Psoas muscle (tissue), 7 donors: ENCODE measurements at regions not wholly inside any gene's neighbourhood (a gene's known extent, or its start where the extent isn't known, plus 50 kb on each side); places are given as distances from the start of the nearest gene placed in this dataset.

Source experiments
- ATAC-seq, 4 donors: fragments of 200-7000 bp; cut with Tn5 transposase; one replicate each; pipeline ENCODE4 v1.9.1; 2020; ENCODE audit warnings: moderate library complexity in 3 of 4, mild to moderate bottlenecking in 2 of 4
- DNase-seq, 2 donors: peaks; one replicate each; pipeline ENCODE4 v3.0.0-alpha.2; 2020
- H3K27ac ChIP-seq: fragments of 200-600 bp; one replicate; pipeline ENCODE4 v1.8.0; 2022
- H3K27me3 ChIP-seq, 3 donors: fragments of 200-600 bp in 1 of 3; one replicate each; pipeline versions ENCODE4 v1.6.1 to v1.8.0; 2013 to 2022; ENCODE audit warnings: low read length in 2 of 3, mild to moderate bottlenecking in 2 of 3, moderate library complexity in 1 of 3; ENCODE audit not compliant: insufficient read depth in 3 of 3
- H3K36me3 ChIP-seq, 2 donors: fragments of 200-600 bp in 1 of 2; one replicate each; pipeline versions ENCODE4 v1.6.1 to v1.8.0; 2013 to 2022; ENCODE audit warnings: low read depth in 1 of 2, mild to moderate bottlenecking in 1 of 2, moderate library complexity in 1 of 2; ENCODE audit not compliant: insufficient read depth in 1 of 2
- H3K4me1 ChIP-seq: fragments of 200-600 bp; one replicate; pipeline ENCODE4 v1.8.0; 2022
- H3K4me3 ChIP-seq: fragments of 200-600 bp; one replicate; pipeline ENCODE4 v1.8.0; 2022; ENCODE audit warnings: mild to moderate bottlenecking
- H3K9me3 ChIP-seq: fragments of 200-600 bp; one replicate; pipeline ENCODE4 v1.8.0; 2022
- WGBS, 3 donors: extraction: QIAGEN DNeasy Blood & Tissue Kit; methylation state at CpG; one replicate each; pipeline versions ENCODE4 v1.1.6 to v1.1.7; 2013; 5-methylcytosine and 5-hydroxymethylcytosine counted together
- intact Hi-C, 2 donors: fragments of 100-400 bp; cut with DNase I; formaldehyde crosslinking; loops; one replicate each; pipeline versions ENCODE4 v1.11.0 to v1.14.2; 2022
- TF ChIP-seq, protein P1 (sequence below): fragments of 200-600 bp; IDR thresholded peaks from one replicate; pipeline ENCODE4 v1.8.0; 2022; ENCODE audit warnings: antibody characterized with exemption
- donor health status: healthy with polysubstance abuse.
- donor health status: DM: no; HTN: no; CAD: no; lungs with moderate emphysema.
- donor health status: Bipolar disorder and iron deficiency.
- donor health status: healthy.
- donor health status: DM: yes; HTN: yes; CAD: no.
- donor health status: DM: no; HTN: no; CAD: no.
- donor health status: DM: yes; HTN: yes; CAD: no.

- no peak overlapping the region for H3K4me3 ChIP-seq
- H3K27ac ChIP-seq, result no peak overlapping the region
- H3K9me3 ChIP-seq, result no peaks in the 10 kb centered on the region
- H3K4me1 ChIP-seq, result no peaks in the 10 kb centered on the region
- TF ChIP-seq, protein P1, sequence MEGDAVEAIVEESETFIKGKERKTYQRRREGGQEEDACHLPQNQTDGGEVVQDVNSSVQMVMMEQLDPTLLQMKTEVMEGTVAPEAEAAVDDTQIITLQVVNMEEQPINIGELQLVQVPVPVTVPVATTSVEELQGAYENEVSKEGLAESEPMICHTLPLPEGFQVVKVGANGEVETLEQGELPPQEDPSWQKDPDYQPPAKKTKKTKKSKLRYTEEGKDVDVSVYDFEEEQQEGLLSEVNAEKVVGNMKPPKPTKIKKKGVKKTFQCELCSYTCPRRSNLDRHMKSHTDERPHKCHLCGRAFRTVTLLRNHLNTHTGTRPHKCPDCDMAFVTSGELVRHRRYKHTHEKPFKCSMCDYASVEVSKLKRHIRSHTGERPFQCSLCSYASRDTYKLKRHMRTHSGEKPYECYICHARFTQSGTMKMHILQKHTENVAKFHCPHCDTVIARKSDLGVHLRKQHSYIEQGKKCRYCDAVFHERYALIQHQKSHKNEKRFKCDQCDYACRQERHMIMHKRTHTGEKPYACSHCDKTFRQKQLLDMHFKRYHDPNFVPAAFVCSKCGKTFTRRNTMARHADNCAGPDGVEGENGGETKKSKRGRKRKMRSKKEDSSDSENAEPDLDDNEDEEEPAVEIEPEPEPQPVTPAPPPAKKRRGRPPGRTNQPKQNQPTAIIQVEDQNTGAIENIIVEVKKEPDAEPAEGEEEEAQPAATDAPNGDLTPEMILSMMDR, result no peak
- H3K27me3 ChIP-seq, result peaks cover 0 to 3% (median 0%) of the 10 kb centered on the region in 3 donors
- DNase-seq, result no peak
- intact Hi-C loops, result no loop called here
- no peaks in the 10 kb centered on the region for H3K36me3 ChIP-seq
- ATAC-seq, result no peak
- WGBS, 3 donors, result 66 to 79% (median 70%) methylated on average over 3 of the region's 3 CpGs
Observed at GRCh38 chr2:198720266-198720665, 737.5 kb downstream of the SATB2 start.

- ATAC-seq (no peak), DNase-seq (no peak)
- no peaks in the 10 kb centered on the region for H3K4me1 ChIP-seq
- H3K4me3 ChIP-seq, result no peak overlapping the region
- no peaks in the 10 kb centered on the region for H3K9me3 ChIP-seq
- 69 to 80% (median 75%) methylated on average over 2 of the region's 2 CpGs for WGBS, 3 donors
- peaks cover 0 to 3% (median 0%) of the 10 kb centered on the region in 3 donors for H3K27me3 ChIP-seq
- intact Hi-C loops, result no loop called here
- TF ChIP-seq, protein P1, result no peak
- no peaks in the 10 kb centered on the region for H3K36me3 ChIP-seq
- H3K27ac ChIP-seq, result no peak overlapping the region
Observed at GRCh38 chr2:198717451-198717850, 740.3 kb downstream of the SATB2 start.

- no peaks in the 10 kb centered on the region for H3K4me1 ChIP-seq
Observed at GRCh38 chr2:198715302-198715835, 742.4 kb downstream of the SATB2 start.

DNA sequence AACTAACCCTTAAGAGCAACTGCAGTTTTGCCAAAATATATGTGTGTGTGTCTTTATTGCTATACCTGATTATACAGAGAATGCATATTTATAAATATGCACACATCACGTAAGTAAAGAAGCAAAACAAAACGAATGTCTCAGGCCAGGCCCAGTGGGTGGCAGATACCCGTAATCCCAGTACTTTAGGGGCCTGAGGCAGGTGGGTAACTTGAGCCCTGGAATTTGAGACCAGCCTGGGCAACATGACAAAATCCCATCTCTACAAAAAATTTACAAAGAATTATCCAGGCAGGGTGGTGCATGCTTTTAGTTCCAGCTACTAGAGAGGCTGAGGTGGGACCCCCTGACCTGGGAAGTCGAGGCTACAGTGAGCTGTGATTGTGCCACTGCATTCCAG, 745.3 kb downstream of the SATB2 start:
- ATAC-seq, result no peak
- 27 to 32% (median 31%) methylated on average over 4 of the region's 4 CpGs for WGBS, 3 donors
- intact Hi-C loops, result no loop called here

More at GRCh38 chr2:198715302-198715835, 742.4 kb downstream of the SATB2 start:
- no peaks in the 10 kb centered on the region for H3K9me3 ChIP-seq
- intact Hi-C loops, result no loop called here
- ATAC-seq (no peak), DNase-seq (no peak)
- no peak overlapping the region for H3K27ac ChIP-seq
- TF ChIP-seq, protein P1, result no peak
- no peak overlapping the region for H3K4me3 ChIP-seq
- peaks cover 0 to 3% (median 0%) of the 10 kb centered on the region in 3 donors for H3K27me3 ChIP-seq
- H3K36me3 ChIP-seq, result no peaks in the 10 kb centered on the region
- WGBS, 3 donors, result 63 to 72% (median 65%) methylated on average over 3 of the region's 3 CpGs

More for the DNA sequence above, 745.3 kb downstream of the SATB2 start:
- DNase-seq, result no peak
- H3K36me3 ChIP-seq, result no peaks in the 10 kb centered on the region
- TF ChIP-seq, protein P1, result no peak
- H3K27me3 ChIP-seq, result peaks cover 0 to 3% (median 0%) of the 10 kb centered on the region in 3 donors
- H3K9me3 ChIP-seq, result no peaks in the 10 kb centered on the region
- no peak overlapping the region for H3K27ac ChIP-seq
- no peaks in the 10 kb centered on the region for H3K4me1 ChIP-seq
- no peak overlapping the region for H3K4me3 ChIP-seq
